ENCODE measurements at regions not wholly inside any gene's neighbourhood (a gene's known extent, or its start where the extent isn't known, plus 50 kb on each side); places are given as distances from the start of the nearest gene placed in this dataset.

DNA sequence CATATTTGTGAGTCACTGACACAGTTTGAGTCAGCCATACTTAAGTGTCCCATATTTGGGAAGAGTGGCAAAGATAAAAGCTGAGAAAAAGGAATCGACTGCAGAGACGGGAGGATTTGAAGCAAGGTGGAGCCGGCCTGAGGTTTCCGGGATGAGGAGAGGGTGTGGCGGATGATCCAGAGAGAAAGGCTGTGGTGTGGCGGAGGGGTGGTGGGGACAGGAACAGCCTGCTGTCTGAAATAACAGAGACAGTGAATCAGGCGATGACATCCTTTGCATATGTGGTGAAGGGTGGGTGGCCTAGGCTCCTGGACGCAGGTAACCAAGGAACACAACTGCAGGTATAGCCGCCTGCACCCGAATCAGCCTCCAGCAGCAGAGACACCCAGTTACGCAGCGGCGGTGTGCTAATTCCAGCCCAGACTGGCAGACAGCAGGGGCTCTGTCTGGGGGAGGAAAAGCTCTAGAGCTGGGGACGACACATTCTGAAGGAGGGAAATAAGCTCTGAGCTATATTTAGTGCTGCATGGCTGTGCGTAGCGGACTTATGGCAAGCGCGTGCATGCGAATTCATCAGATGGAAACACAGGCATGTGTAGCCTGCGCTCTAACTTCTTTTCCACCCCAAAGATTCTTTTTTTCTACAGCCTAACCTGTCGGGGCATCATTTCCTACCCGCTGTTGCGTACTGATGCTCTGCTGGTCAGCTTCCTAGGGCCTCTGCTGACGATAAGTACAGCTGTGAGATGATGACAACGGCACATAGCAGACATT lies 62.7 kb upstream of the BARX2 start:
- TF ChIP-seq, protein P1, sequence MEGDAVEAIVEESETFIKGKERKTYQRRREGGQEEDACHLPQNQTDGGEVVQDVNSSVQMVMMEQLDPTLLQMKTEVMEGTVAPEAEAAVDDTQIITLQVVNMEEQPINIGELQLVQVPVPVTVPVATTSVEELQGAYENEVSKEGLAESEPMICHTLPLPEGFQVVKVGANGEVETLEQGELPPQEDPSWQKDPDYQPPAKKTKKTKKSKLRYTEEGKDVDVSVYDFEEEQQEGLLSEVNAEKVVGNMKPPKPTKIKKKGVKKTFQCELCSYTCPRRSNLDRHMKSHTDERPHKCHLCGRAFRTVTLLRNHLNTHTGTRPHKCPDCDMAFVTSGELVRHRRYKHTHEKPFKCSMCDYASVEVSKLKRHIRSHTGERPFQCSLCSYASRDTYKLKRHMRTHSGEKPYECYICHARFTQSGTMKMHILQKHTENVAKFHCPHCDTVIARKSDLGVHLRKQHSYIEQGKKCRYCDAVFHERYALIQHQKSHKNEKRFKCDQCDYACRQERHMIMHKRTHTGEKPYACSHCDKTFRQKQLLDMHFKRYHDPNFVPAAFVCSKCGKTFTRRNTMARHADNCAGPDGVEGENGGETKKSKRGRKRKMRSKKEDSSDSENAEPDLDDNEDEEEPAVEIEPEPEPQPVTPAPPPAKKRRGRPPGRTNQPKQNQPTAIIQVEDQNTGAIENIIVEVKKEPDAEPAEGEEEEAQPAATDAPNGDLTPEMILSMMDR (conservative IDR thresholded peaks at IDR 0.05; ENCODE audit: low read depth, low read length): no peak
- TF ChIP-seq EZH2phosphoT487 (IDR thresholded peaks at IDR 0.05; ENCODE audit: borderline replicate concordance, low read length): no peak

All from PC-3 (cell line).